GM19452 (cell line): ENCODE measurements at regions not wholly inside any gene's neighbourhood (a gene's known extent, or its start where the extent isn't known, plus 50 kb on each side); places are given as distances from the start of the nearest gene placed in this dataset.
"Not testable (repeated sequence)": the region's sequence is repeated elsewhere in the genome, so short reads cannot be mapped to it uniquely, and the experiment has no call there.

ENCODE experiments used
- ATAC-seq: cut with Tn5 transposase; IDR thresholded peaks from one replicate; pipeline ENCODE4 v1.9.1; 2021; ENCODE audit not compliant: unreplicated experiment

DNA sequence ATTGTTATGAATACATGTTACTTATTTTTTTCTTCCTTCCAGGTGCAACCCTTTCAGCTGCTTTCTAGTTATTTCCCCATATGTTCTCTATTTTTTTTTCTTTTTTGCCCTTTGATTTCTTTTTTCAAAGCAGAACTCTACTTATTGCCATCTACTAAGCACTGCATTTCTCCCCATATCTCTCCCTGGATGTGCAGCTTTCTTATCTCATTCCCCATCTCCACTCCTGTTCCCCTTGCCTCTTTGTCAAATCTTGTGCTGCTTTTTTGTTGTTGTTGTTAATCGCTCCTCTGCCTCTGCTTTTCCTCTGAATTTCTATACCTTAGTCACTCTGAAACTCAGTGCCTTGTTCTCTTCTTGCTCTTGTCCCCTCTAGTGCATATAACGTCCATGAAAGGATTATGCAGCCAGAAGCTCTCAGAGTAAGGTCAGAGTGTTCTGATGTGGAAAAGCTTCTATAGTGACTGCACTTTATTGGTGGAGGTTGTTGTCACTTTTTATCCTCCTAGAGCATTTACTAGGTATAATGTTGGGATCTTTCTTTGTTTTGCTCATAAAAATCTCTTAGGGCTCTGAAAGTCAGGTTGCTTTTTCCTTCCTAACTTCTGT is 51.1 kb upstream of the JADE1 start:
- no peak for ATAC-seq

DNA sequence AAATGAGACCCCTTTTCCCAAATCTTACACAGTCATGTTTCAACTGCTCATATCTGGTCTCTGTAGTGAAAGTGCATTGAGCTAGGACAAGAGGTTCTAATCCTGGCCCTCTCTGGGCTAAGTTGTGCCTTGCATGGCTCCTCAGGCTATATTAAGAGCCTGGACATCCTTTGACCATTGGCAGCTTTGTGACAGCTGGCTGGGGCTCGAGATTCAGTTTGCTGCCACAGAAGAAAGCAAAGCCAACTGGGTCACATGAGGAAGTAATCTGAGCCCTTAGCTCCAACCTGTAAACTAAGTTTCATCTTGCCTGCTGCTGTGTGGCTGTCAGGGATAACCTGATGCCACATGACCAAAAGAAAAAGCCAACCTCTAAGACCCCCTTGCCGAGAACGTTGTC is 51.8 kb upstream of the JADE1 start:
- no peak for ATAC-seq

DNA sequence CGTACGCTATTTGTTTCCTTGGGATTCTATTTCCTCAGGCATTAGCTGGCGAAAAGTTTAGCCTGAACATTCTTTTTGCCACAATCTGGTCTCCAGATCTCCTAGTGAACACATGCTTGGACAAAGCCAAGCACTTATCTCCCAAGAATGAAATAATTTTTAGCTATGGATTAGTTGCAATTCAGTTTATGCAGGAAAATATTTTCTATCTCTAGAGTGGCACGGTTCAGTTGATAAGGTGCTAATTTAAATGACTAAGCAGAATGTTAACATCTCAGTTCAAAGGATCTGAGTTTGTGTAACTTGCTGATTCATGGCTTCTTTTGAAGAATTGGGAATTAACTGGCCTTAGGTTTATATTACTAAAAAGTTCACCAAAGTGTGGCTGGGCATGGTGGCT is 58.1 kb upstream of the JADE1 start:
- no peak for ATAC-seq

DNA sequence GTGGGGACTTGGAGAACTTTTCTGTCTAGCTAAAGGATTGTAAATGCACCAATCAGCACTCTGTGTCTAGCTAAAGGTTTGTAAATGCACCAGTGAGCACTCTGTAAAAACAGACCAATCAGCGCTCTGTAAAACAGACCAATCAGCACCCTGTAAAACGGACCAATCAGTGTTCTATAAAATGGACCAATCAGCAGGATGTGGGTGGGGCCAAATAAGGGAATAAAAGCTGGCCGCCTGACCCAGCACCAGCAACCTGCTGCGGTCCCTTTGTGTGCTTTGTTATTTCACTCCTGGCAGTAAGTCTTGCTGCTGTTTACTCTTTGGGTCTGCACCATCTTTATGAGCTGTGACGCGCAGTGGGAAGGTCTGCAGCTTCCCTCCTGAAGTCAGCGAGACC is 67.8 kb upstream of the JADE1 start:
- not testable (repeated sequence) for ATAC-seq

DNA sequence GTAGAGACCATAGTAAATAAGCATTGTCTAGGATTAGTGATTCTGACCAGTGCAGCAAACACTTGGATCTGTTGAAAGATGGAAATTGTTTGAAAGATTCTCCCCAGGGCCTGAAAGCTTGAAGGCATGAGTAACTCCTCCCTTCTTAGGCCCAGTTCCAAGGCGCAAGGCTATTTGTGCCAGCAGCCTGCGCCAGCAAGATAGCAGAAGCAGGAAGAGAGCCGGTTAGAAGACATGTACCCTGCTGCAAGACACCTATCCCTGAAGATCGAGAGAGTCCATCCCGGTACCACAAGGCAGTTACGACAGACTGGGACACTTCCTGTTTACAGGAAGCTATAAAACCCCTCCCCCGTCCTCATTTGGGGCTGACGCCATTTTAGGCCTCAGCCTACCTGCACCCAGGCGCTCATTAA is 72.4 kb upstream of the JADE1 start:
- ATAC-seq = no peak

DNA sequence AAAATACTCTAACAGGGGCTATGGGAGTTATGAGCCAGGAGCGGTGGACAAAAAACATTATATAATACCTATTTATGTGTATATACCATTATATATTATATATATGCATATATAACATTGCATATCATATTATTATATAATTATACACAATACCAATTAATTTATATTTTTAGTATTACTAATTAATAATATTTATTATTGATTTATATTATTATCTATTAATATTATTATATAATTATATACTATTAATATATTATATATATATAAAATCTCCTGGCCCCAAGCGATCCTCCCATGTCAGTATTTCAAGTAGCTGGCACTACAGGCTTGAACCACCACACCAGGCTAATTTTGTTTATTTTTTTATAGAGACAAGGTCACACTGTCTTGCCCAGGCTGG is 73.8 kb upstream of the JADE1 start:
- ATAC-seq = no peak

DNA sequence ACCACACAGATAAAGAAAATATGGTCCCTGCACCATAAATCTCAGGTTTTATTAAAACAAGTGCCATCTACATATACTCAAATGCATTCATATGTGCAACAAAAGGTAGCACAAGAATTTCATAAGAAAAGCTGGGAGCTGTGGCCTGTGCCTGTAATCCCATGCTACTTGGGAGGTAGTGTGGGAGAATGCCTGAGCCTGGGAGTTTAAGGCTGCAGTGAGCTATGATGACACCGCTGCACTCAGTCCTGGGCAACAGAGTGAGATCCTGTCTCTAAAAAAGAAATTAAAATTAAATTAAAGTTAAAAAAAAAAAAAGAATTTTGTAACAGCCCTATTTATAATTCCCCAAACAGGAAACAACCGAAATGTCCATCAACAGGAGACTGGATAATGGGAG is 81.3 kb upstream of the JADE1 start:
- ATAC-seq = no peak

DNA sequence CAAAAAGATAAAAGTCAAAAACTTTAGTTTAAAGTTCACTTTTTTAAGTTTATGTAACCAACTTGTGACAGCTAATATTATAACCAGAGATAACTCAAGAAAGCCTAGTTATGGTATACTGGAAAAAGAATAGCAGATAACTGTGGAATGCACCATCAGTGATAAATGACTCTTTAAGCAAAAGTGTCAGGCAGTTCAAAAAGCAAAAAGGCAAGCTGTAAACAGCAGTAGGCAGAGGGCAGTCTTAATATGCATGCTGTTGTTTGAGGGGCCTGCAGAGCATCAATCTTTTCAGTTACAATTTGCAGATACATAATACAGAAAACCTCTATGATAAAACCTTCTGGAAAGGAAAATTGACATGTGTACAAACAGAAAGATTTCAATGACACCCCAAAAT is 81.8 kb upstream of the JADE1 start:
- no peak for ATAC-seq

DNA sequence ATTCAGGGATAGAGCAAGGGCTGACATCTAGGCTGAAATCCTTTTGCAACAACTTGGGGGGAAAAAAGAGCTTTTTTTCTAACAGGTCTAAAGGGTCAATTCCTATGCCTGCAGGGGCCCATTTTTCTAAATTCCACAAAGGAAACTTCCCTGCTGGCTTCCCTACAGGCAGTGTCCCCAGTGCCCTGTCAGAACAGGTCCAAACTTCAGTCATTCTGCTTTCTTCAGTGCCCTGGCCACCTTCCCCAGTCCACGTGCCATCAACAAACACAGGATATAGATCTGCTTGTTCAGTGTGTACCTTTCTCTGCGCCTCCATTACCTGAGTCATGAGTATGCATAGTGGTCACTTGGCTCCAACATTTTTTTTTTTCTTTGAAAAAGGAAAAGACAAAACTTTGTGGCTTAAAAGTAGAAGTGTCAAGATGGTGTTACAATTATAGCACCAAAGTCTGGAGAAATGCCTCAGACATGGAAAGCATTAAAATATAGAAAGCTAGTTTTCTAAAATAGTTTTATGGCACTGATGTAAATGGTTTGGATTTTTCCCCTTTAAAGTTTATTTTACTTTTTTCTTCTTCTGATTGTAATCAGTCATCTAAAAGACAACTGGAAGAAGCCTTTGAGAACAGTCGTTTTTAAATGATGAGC is 84.0 kb upstream of the JADE1 start:
- no peak for ATAC-seq

DNA sequence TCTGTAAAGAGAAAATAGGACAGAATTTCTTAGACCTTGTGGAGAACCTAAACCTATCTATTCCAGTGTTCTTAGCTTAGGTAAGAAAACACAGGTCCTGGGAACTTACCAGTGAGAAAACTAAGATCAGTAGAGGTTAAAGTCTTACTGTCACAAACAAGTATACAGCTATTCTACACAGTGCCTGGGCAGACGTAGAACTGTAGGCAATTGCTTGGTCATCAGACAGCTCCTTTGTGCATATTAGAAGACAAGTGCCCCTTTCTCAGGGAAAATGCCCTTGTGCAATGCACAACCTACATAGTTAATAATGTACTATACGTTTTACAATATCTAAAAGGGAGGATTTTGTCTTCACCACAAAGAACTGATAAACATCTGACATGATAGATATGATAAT is 86.6 kb upstream of the JADE1 start:
- no peak for ATAC-seq

DNA sequence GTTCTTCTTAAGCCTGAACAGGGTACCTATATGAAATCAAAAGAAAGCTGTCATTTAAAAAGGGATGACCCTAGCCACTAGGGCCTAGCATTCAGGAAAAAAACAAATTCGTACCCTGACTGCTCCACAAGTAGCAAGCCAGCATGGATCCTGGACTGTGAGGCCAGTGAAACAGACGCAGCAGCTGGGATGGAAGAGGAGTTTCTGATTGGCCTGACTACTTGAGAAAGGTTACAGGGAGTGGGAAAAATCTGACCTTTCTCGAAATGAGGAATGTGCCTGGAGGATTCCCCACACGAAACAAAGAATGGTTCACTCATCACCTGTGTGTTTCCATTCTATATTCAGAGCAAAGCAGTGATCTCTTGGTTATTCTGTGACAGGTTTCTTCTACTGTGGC is 87.6 kb upstream of the JADE1 start:
- no peak for ATAC-seq

DNA sequence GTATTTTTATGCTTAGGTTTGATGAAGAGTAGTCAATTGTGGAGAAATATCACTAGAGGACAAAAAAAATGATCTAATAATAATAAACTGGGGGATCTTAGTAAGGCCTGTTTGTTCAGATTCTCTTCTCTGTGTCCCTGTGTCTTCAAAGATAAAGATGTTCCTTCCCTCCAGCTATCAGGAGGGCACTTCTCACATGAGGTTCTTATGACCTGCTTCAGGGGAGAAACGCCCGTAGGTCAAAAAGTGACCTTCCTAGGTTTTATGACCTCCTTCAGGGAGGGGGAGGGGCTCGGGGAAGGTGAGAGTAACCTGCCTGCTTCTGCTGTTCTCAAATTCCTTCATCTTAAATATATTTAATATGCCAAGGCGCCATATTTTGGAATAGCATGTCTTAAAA is 89.2 kb upstream of the JADE1 start:
- ATAC-seq = no peak

DNA sequence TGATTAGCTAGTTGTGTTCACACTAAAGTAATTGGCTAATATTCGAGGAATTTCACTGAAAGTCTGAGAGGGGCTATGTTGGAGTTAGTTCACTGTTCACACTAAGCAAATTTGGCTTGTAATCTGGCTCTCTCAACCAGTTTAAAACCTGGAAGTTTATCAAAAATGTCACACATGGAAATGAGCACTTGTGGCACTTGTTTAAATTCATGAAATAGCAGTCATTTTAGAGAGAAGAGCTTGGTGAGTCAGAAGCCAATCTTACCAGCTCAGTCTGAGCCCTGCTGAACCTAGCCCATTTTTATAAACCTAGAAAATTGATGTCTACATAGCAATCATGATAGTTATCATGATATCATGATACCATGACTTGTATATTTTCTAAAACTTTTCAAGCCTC is 90.7 kb upstream of the JADE1 start:
- ATAC-seq = no peak

DNA sequence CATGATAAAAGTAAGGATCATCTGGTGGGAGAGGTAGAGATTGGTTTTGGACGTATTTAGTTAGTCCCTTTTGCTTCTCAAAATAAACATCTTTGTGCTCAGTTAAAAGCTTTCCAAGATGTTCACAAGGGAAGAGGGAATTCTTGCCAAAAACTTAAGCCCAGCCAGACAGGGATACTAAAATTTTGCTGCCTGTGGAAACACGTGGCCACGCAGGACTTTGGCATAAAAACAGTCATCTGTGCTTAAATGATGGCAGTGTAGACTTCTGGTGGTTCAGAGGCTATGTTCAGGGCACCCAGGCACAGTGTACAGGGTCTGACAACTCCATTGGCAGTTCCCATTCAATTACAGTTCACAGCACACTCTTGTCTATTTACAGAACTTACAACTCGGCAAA is 93.2 kb upstream of the JADE1 start:
- ATAC-seq = no peak

DNA sequence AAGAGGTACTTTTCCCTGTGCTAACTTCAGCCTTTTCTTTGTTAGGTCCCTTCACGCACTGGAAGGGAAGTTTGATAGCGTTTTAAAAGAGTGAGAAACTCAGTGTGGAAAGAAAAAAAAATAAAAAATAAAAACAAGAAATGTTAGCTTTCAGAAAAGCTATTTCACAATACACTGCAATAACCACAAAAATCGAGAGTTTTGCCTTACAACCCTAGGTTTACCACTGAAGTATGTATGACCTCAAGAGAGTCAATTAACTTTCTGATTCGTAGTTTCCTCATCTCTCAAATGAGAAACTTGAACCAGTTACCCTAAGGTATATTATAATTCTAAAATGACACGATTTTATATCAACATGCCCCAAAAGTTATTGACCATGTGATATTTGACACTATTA is 93.9 kb upstream of the JADE1 start:
- ATAC-seq = no peak

DNA sequence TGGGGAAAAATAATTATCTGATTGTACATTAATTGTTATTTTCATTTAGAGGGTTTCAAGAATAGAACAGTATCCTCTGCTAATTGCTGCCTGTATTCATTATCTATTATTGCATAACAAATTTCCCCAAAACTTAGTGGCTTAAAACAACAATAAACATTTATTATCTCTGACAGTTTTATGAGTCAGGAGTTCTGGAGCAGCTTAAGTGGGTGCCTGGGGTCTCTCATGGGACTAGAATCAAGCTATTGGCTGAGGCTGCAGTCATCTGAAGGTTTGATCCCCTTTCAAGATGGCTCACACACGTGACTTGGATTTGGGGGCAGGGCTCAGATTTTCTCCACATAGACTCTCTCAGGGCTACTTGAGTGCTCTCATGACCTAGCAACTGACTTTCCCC is 98.1 kb upstream of the JADE1 start:
- ATAC-seq = no peak

DNA sequence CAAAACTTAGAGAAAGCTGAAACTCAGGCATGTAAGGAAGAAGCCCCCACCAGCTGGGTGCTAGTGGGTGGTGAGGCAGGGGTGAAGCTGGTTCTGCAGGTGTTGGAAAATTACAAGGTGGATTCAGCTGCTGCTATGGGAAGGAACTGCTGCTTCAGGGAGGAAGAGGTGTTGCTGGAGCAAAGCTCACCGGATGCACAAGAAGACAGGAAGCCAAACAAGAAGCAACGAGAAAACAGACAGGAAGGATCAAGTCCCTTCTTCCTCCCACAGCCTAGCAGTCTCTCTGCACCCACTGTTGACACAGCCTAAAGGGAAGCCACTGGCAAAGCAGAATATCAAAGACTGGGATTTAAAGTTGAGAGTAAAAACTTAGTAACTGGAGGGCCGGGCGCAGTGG is 100.2 kb upstream of the JADE1 start:
- no peak for ATAC-seq

DNA sequence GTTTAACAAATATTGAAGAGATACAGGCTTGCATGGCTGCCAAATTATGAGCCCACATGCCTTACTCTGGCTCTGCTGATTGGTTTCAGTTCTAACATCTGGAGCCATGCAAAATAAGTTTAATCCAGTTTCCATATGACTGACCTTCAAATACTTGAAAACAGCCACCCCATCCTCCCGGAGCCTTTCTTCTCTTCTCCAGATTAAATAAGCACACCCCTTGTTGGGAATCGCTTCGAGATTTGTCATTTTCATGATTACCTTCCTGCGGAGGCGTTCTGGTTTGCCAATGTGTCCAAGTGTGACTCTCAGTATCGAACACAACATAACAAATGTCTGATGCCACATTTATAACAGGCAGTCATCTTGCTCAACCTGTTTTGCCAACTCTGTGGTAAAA is 101.6 kb upstream of the JADE1 start:
- no peak for ATAC-seq

DNA sequence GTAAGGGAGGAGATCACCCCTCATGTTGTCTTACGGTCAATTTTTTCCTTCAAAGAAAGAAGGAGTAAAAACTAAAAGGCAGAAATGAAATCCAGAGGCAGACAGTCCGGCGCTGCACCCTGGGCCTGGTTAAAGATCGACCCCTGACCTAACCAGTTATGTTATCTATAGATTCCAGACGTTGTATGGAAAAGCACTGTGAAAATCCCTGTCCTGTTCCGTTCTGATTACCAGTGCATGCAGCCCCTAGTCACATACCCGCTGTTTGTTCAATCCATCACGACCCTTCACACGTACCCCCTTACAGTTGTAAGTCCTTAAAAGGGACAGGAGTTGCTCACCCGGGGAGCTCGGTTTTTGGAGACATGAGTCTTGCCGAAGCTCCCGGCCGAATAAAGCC is 105.6 kb upstream of the JADE1 start:
- no peak for ATAC-seq

DNA sequence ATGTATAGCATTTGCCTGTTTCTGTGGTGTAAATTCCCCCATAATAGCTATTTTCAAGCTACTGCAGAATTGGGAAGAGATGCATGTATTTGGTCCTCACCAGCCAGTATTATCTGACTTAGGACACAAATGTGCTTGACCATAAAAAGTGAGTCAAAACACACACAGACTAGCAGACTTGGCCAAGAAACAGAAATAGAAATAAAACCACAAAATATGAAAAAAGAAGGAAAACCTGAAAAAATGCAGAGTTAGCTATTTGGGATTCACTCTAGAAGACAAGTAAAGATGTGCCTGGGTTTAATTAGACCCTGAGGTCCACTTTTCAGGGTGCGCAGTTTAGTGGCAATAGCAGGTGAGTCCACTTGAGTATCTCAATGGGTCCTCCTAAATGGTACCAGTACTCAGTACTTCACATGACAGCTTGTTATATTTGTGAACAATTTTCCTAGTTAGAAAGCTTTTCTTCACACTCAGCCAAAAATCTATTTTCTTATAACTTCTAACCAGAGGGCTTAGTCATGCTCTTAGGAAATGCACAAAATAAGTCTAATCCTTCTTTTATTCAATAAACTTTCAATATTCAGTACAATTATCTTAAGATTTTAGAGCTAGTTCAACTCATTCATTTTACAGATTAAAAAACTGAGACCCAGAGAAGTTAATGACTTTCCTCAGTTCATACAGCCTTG is 108.7 kb upstream of the JADE1 start:
- ATAC-seq = no peak

DNA sequence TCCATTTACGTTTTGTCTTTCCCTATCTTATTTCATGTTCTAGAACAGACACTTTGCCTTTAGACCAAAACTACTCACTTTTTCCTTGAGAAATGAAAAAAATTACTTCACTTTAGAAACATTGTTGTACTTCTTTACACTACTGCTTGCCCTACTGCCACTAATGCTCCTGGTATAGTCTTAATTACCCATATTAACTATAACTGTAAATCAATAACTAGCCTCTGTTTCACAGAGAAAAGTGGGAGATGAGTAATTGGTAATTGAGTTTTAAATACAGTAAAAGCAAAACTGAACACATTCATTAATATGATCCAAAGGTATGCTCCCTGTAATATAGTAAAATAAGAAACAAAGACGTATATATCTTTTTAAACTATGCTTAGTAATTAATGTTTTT is 111.1 kb upstream of the JADE1 start:
- ATAC-seq = no peak

DNA sequence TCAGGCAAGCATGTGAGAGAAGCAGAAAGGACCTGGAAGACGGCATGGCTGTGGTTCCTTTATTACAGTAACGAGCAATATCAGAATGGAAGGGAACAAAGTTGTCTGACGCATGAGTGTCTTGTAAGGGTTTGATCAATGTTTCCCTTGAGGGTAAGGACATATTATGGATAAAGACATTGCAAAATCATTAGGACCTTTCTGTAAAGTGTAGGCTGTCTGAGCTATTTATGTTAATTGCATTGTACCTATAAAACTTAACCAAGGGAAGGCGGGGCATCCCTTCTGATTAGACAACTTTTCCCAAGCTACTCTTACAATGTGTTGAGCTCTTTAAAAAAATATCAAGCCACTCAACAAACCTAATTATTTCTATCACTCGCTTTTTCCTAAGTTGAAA is 112.2 kb upstream of the JADE1 start:
- no peak for ATAC-seq

DNA sequence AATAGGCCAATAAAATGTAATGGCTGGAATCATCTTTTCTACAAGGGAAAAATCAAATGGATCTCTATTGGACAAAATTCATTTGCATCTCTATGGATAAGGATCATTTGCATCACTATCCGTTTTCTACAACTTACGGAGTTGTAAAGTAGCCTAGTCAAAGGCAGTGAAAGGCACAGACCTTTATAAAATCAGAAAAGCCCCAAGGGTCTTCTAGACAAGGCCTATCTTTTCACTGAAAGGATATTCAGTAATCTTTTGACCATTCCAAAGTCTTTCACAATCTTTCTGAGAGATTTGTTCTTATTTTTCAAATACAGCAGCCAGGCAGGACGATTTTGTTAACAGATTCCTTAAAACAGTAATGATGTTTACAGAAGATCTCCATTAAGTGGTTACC is 119.5 kb upstream of the JADE1 start:
- no peak for ATAC-seq
